B cell (primary cell): ENCODE measurements at regions not wholly inside any gene's neighbourhood (a gene's known extent, or its start where the extent isn't known, plus 50 kb on each side); places are given as distances from the start of the nearest gene placed in this dataset.

Experiments used
- ATAC-seq: fragments of 200-7000 bp; cut with Tn5 transposase; one replicate; pipeline ENCODE4 v1.10.0; 2021; ENCODE audit warnings: low read depth, mild to moderate bottlenecking, moderate number of reproducible peaks, moderate library complexity
- CTCF ChIA-PET: fragments of 350-600 bp; sonication (Branson Sonifier 250); formaldehyde crosslinking; loops from one replicate; lab custom pipeline; 2021; ENCODE audit warnings: antibody characterized with exemption, inconsistent platforms; lab: Charles Lee
- POLR2A ChIA-PET: fragments of 350-600 bp; sonication (Branson Sonifier 250); formaldehyde crosslinking; loops from one replicate; lab custom pipeline; 2021; ENCODE audit warnings: antibody characterized with exemption; lab: Charles Lee
- DNase-seq: peaks from one replicate; pipeline ENCODE4 v3.0.0; 2013
- H2AFZ ChIP-seq: 2 replicates; pipeline ENCODE4 v1.6.1; 2012; ENCODE audit warnings: mild to moderate bottlenecking, low read depth, low read length; ENCODE audit not compliant: insufficient read depth, poor library complexity, severe bottlenecking
- H3K27ac ChIP-seq, 2 donors: 1 replicate in 1 of 2; 2 replicates in 1 of 2; pipeline ENCODE4 v1.5.1; 2012 to 2013; ENCODE audit warnings: low read length in 2 of 2, mild to moderate bottlenecking in 2 of 2, moderate library complexity in 1 of 2
- H3K27me3 ChIP-seq, 4 experiments: fragments of 200-600 bp in 1 of 4; sonication (generic) in 1 of 4; replicated peaks in 1 of 4; 1 replicate in 2 of 4; 2 replicates in 2 of 4; pipeline versions ENCODE4 v1.6.1 to v1.7.0; 2013 to 2016; ENCODE audit warnings: low read length in 3 of 4, mild to moderate bottlenecking in 2 of 4, mixed read lengths in 1 of 4, moderate library complexity in 1 of 4; ENCODE audit not compliant: insufficient read depth in 4 of 4, control insufficient read depth in 3 of 4; ENCODE audit errors: control extremely low read depth in 1 of 4
- H3K36me3 ChIP-seq, 2 experiments: replicated peaks in 1 of 2; 1 replicate in 1 of 2; 2 replicates in 1 of 2; pipeline versions ENCODE4 v1.6.1 to v1.7.1; 2013; ENCODE audit warnings: low read length in 1 of 2; ENCODE audit not compliant: insufficient read depth in 2 of 2, control insufficient read depth in 1 of 2; ENCODE audit errors: control extremely low read depth in 1 of 2, extremely low read depth in 1 of 2
- H3K4me1 ChIP-seq, 2 donors: fragments of 200-600 bp in 1 of 2; sonication (generic) in 1 of 2; 1 replicate in 1 of 2; 2 replicates in 1 of 2; pipeline versions ENCODE4 v1.5.1 to v1.6.1; 2013 to 2017; ENCODE audit warnings: low read length in 2 of 2; ENCODE audit not compliant: control insufficient read depth in 2 of 2, insufficient read depth in 2 of 2
- H3K4me2 ChIP-seq: replicated peaks from 2 replicates; pipeline ENCODE3; 2012; ENCODE audit warnings: mild to moderate bottlenecking, low read depth, low read length; ENCODE audit not compliant: poor library complexity, severe bottlenecking
- H3K4me3 ChIP-seq, 5 experiments: fragments of 200-600 bp in 1 of 5; sonication (generic) in 1 of 5; 1 replicate in 3 of 5; 2 replicates in 2 of 5; pipeline versions ENCODE4 v1.5.1 to v1.7.0; 2011 to 2016; ENCODE audit warnings: low read length in 4 of 5, mild to moderate bottlenecking in 4 of 5, low read depth in 2 of 5, control low read depth in 1 of 5, moderate library complexity in 1 of 5; ENCODE audit not compliant: insufficient read depth in 1 of 5; ENCODE audit errors: control extremely low read depth in 1 of 5, extremely low read depth in 1 of 5
- H3K79me2 ChIP-seq: fragments of 200-600 bp; sonication (generic); one replicate; pipeline ENCODE4 v1.6.0; 2016; ENCODE audit warnings: low read length; ENCODE audit not compliant: control insufficient read depth, insufficient read depth
- H3K9ac ChIP-seq: fragments of 200-600 bp; sonication (generic); 2 replicates; pipeline ENCODE4 v1.6.1; 2017; ENCODE audit warnings: mild to moderate bottlenecking, low read length, moderate library complexity
- H3K9me3 ChIP-seq, 3 donors: one replicate each; pipeline versions ENCODE4 v1.6.1 to v1.7.1; 2013; ENCODE audit warnings: low read length in 2 of 3; ENCODE audit not compliant: control insufficient read depth in 2 of 3, insufficient read depth in 1 of 3; ENCODE audit errors: control extremely low read depth in 1 of 3
- H4K20me1 ChIP-seq: 2 replicates; pipeline ENCODE4 v1.6.0; 2012; ENCODE audit warnings: mild to moderate bottlenecking, low read length; ENCODE audit not compliant: insufficient read depth, control insufficient read depth, poor library complexity, severe bottlenecking
- H3K27ac Mint-ChIP-seq: one replicate; pipeline ENCODE4 v1.8.0; 2021; ENCODE audit warnings: mixed read lengths
- H3K27me3 Mint-ChIP-seq: one replicate; pipeline ENCODE4 v1.8.0; 2021; ENCODE audit warnings: mixed read lengths
- H3K4me1 Mint-ChIP-seq: one replicate; pipeline ENCODE4 v1.8.0; 2021; ENCODE audit warnings: mixed read lengths
- H3K4me3 Mint-ChIP-seq: one replicate; pipeline ENCODE4 v1.8.0; 2021; ENCODE audit warnings: mixed read lengths
- H3K9me3 Mint-ChIP-seq: one replicate; pipeline ENCODE4 v1.8.0; 2022; ENCODE audit warnings: mixed read lengths; ENCODE audit not compliant: insufficient read depth
- EZH2 ChIP-seq: IDR thresholded peaks from 2 replicates; pipeline ENCODE4 v1.6.1; 2012; ENCODE audit warnings: borderline replicate concordance, low read depth, mild to moderate bottlenecking, moderate library complexity, low read length; ENCODE audit not compliant: insufficient read depth, poor library complexity, severe bottlenecking
- WGBS: methylation state at CpG from one replicate; pipeline ENCODE4 v1.1.5; 2013; ENCODE audit warnings: missing lambda C conversion rate; ENCODE audit not compliant: insufficient coverage; 5-methylcytosine and 5-hydroxymethylcytosine counted together
- intact Hi-C: fragments of 100-400 bp; cut with micrococcal nuclease; formaldehyde crosslinking; loops from one replicate; pipeline ENCODE4 v1.10.0; 2022
- TF ChIP-seq, protein P1 (sequence below): fragments of 200-600 bp; IDR thresholded peaks from one replicate; pipeline ENCODE4 v1.8.0; 2022; ENCODE audit warnings: antibody characterized with exemption, mild to moderate bottlenecking

DNA sequence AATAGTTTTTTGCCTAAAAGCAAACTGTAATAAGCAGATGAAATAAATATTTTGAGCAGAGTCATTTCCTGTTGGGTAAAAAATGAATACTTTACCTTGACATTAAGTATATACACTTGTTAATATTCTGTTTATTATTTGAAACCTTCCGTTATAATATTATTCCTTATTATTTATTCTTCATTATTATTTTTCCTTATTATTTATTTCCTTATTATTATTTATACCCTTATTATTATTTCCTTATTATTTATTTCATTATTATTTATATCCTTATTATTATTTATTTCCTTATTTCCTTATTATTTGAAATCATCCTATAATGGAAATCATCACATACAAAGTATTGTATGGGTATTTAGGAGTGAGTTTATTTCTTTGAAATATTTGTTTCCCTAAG, 232.2 kb upstream of the RBBP8 start:
- peaks cover 12% of the 10 kb centered on the region for H3K27me3 Mint-ChIP-seq
- intact Hi-C loops = loop anchor here (5.0 kb wide), 1 partner anchor 1214 kb away; no protein-coding TSS in a partner anchor
- no CpG with 5 or more reads among the region's 1 CpG for WGBS

DNA sequence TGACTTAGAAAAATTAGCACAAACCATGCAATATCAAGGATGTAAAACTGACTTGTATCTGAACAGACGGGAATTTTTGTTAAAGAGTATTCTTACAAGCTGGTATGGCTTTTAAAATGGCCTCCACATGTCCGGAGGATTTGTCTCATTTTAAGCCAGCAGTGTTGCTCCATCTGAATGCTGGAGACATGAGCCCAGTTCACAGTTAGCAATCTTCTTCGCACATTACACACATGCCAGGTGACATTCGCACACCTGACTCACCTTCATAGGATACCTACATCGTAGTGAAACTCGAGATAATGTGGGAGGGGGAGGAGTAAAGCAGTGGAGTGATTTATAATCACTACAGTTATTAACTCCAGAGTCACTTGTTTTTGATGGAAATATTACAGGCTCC, 231.8 kb upstream of the RBBP8 start:
- intact Hi-C loops = loop anchor here (5.0 kb wide), 1 partner anchor 1214 kb away; no protein-coding TSS in a partner anchor
- WGBS = 75% methylated on average over 2 of the region's 6 CpGs

More for the DNA sequence above, 232.2 kb upstream of the RBBP8 start:
- ATAC-seq (no peak), DNase-seq (no peak)
- Histone ChIP-seq H4K20me1 (no peaks in the 10 kb centered on the region), H3K4me3 (no peak overlapping the region), H3K4me2 (no peak overlapping the region), H3K27ac (no peak overlapping the region), H3K9ac (no peak overlapping the region), H3K4me1 (no peaks in the 10 kb centered on the region), H3K9me3 (no peaks in the 10 kb centered on the region), H2AFZ (no peak overlapping the region), H3K79me2 (no peaks in the 10 kb centered on the region), H3K27me3 (no peaks in the 10 kb centered on the region), H3K36me3 (no peaks in the 10 kb centered on the region)
- Mint-ChIP-seq H3K4me1 (no peaks in the 10 kb centered on the region), H3K9me3 (peaks cover 1% of the 10 kb centered on the region), H3K27ac (no peak overlapping the region), H3K4me3 (no peak overlapping the region)
- CTCF ChIA-PET = no interaction called here
- no peak for TF ChIP-seq EZH2
- TF ChIP-seq, protein P1, sequence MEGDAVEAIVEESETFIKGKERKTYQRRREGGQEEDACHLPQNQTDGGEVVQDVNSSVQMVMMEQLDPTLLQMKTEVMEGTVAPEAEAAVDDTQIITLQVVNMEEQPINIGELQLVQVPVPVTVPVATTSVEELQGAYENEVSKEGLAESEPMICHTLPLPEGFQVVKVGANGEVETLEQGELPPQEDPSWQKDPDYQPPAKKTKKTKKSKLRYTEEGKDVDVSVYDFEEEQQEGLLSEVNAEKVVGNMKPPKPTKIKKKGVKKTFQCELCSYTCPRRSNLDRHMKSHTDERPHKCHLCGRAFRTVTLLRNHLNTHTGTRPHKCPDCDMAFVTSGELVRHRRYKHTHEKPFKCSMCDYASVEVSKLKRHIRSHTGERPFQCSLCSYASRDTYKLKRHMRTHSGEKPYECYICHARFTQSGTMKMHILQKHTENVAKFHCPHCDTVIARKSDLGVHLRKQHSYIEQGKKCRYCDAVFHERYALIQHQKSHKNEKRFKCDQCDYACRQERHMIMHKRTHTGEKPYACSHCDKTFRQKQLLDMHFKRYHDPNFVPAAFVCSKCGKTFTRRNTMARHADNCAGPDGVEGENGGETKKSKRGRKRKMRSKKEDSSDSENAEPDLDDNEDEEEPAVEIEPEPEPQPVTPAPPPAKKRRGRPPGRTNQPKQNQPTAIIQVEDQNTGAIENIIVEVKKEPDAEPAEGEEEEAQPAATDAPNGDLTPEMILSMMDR = no peak
- POLR2A ChIA-PET = no interaction called here

More for the DNA sequence above, 231.8 kb upstream of the RBBP8 start:
- Histone ChIP-seq H3K9ac (no peak overlapping the region), H3K27ac (no peak overlapping the region), H3K27me3 (no peaks in the 10 kb centered on the region), H3K4me3 (no peak overlapping the region), H3K79me2 (no peaks in the 10 kb centered on the region), H3K9me3 (no peaks in the 10 kb centered on the region), H3K36me3 (no peaks in the 10 kb centered on the region), H4K20me1 (no peaks in the 10 kb centered on the region), H2AFZ (no peak overlapping the region), H3K4me1 (no peaks in the 10 kb centered on the region), H3K4me2 (no peak overlapping the region)
- Mint-ChIP-seq H3K27me3 (peaks cover 12% of the 10 kb centered on the region), H3K9me3 (peaks cover 1% of the 10 kb centered on the region), H3K4me1 (no peaks in the 10 kb centered on the region), H3K27ac (no peak overlapping the region), H3K4me3 (no peak overlapping the region)
- no peak for ATAC-seq
- no peak for TF ChIP-seq EZH2
- TF ChIP-seq, protein P1 = no peak
- ChIA-PET CTCF (no interaction called here), POLR2A (no interaction called here)
- no peak for DNase-seq
